CD4-positive, alpha-beta T cell (primary cell): ENCODE measurements at regions not wholly inside any gene's neighbourhood (a gene's known extent, or its start where the extent isn't known, plus 50 kb on each side); places are given as distances from the start of the nearest gene placed in this dataset.
"Not testable (repeated sequence)": the region's sequence is repeated elsewhere in the genome, so short reads cannot be mapped to it uniquely, and the experiment has no call there.

Experiments used
- ATAC-seq: fragments of 200-7000 bp; cut with Tn5 transposase; one replicate; pipeline ENCODE4 v1.10.0; 2022; ENCODE audit warnings: mild to moderate bottlenecking; ENCODE audit not compliant: poor library complexity
- CTCF ChIA-PET: fragments of 350-600 bp; sonication (Branson Sonifier 250); formaldehyde crosslinking; loops from one replicate; lab custom pipeline; 2021; ENCODE audit warnings: antibody characterized with exemption, inconsistent platforms; lab: Charles Lee
- POLR2A ChIA-PET: fragments of 350-600 bp; sonication (Branson Sonifier 250); formaldehyde crosslinking; loops from one replicate; lab custom pipeline; 2021; ENCODE audit warnings: antibody characterized with exemption, inconsistent platforms; lab: Charles Lee
- DNase-seq, 14 experiments: peaks; one replicate each; pipeline ENCODE4 v3.0.0-alpha.2; 2013 to 2020; ENCODE audit warnings: mixed read lengths in 2 of 14
- H3K27ac ChIP-seq, 2 donors: one replicate each; pipeline versions ENCODE4 v1.5.1 to v1.7.0; 2013; ENCODE audit warnings: low read length in 2 of 2, low read depth in 1 of 2, mild to moderate bottlenecking in 1 of 2
- H3K27me3 ChIP-seq, 2 experiments: 1 replicate in 1 of 2; 2 replicates in 1 of 2; pipeline versions ENCODE4 v1.6.1 to v1.7.0; 2013; ENCODE audit warnings: low read length in 2 of 2, control low read depth in 1 of 2, mild to moderate bottlenecking in 1 of 2, moderate library complexity in 1 of 2; ENCODE audit not compliant: insufficient read depth in 2 of 2, control insufficient read depth in 1 of 2
- H3K36me3 ChIP-seq: one replicate; pipeline ENCODE4 v1.6.1; 2013; ENCODE audit warnings: low read length, control low read depth; ENCODE audit not compliant: insufficient read depth
- H3K4me1 ChIP-seq: one replicate; pipeline ENCODE4 v1.6.1; 2013; ENCODE audit warnings: low read length, control low read depth; ENCODE audit not compliant: insufficient read depth
- H3K4me3 ChIP-seq: one replicate; pipeline ENCODE4 v1.5.1; 2013; ENCODE audit warnings: mild to moderate bottlenecking, low read length, moderate library complexity
- H3K9me3 ChIP-seq, 2 experiments: 1 replicate in 1 of 2; 2 replicates in 1 of 2; pipeline versions ENCODE4 v1.6.1 to v1.7.0; 2013; ENCODE audit warnings: low read length in 2 of 2, mild to moderate bottlenecking in 2 of 2, control low read depth in 1 of 2, moderate library complexity in 1 of 2; ENCODE audit not compliant: control insufficient read depth in 1 of 2, insufficient read depth in 1 of 2
- H3K27ac Mint-ChIP-seq: one replicate; pipeline ENCODE4 v1.8.0; 2020; ENCODE audit warnings: mixed read lengths
- H3K27me3 Mint-ChIP-seq: one replicate; pipeline ENCODE4 v1.8.0; 2021; ENCODE audit warnings: mixed read lengths
- H3K36me3 Mint-ChIP-seq: one replicate; pipeline ENCODE4 v1.8.0; 2021; ENCODE audit warnings: low read depth, mixed read lengths
- H3K4me1 Mint-ChIP-seq: one replicate; pipeline ENCODE4 v1.8.0; 2021; ENCODE audit warnings: low read depth, mixed read lengths
- H3K4me3 Mint-ChIP-seq: one replicate; pipeline ENCODE4 v1.8.0; 2020; ENCODE audit warnings: mild to moderate bottlenecking, mixed read lengths
- H3K9me3 Mint-ChIP-seq: one replicate; pipeline ENCODE4 v1.8.0; 2020; ENCODE audit warnings: mixed read lengths
- intact Hi-C, 2 experiments: fragments of 100-400 bp; cut with DNase I in 1 of 2; cut with micrococcal nuclease in 1 of 2; formaldehyde crosslinking; loops; one replicate each; pipeline versions ENCODE4 v1.15.1 to v1.9.0; 2023 to 2025; cut with DNase I, micrococcal nuclease

DNA sequence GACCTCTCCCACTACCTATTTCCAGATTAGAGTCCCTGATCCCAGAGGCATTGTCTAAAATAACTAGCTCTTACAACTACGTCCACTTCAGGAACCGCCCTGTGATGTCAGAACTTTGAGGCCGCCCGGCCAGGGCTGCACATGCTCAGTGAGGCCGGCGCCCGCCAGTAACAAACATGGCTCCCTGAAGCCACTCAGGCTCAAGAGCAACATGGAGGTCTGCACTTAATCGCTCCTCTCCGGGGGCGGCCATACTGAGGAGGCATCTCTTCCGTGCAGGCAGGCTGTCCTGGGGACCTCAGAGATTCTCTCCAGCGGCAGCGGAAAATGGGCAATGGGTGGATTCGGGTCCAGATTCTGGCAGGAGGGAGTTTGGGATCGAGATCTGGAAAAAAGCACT is 385.1 kb downstream of the SPATA31A6 start:
- intact Hi-C loops, H3K9me3 Mint-ChIP-seq, ATAC-seq, H3K27me3 ChIP-seq, H3K4me1 Mint-ChIP-seq, H3K36me3 ChIP-seq, H3K4me3 Mint-ChIP-seq, H3K27ac Mint-ChIP-seq, H3K4me1 ChIP-seq, H3K27me3 Mint-ChIP-seq, POLR2A ChIA-PET, H3K4me3 ChIP-seq, H3K27ac ChIP-seq, CTCF ChIA-PET, H3K9me3 ChIP-seq, H3K36me3 Mint-ChIP-seq: not testable (repeated sequence)
- DNase-seq, result peak in 1 of 14 experiments; percentile 0

DNA sequence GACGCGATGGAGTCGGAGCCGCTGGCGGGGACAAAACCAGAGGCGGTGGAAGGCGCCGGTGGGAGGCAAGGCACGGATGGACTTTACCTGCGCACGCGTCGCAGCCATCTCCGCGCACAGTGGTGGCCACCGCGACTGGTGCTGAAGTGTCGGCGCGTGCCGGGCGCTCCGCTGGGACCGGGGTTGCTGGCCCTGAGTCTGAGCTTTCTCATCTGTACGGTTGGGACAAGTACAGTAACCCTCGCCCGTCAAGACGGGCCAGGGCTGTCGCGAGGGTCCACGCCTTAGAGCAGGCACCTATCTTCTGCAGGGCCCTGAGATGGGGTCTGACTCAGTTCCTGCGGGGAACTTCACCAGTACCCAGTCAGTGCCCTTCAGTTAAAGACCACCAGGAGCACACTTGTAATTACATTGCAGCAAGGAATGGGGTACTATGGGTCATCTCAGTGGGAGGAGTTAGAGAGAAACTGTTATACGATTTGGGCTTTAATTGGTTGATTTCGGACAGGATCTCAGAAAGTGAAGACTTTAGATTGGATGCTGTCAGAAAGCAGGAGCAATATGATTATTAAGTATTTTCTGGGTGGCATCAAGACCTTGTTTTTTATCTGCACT is 385.6 kb downstream of the SPATA31A6 start:
- H3K9me3 ChIP-seq, H3K36me3 Mint-ChIP-seq, H3K4me1 ChIP-seq, POLR2A ChIA-PET, intact Hi-C loops, H3K9me3 Mint-ChIP-seq, H3K4me1 Mint-ChIP-seq, H3K36me3 ChIP-seq, H3K4me3 Mint-ChIP-seq, H3K27me3 ChIP-seq, H3K27ac ChIP-seq, H3K27ac Mint-ChIP-seq, ATAC-seq, CTCF ChIA-PET, H3K27me3 Mint-ChIP-seq: not testable (repeated sequence)
- DNase-seq, result peak in 2 of 14 experiments; percentile 2 to 32
- H3K4me3 ChIP-seq, result peak overlapping the region; percentile 14

DNA sequence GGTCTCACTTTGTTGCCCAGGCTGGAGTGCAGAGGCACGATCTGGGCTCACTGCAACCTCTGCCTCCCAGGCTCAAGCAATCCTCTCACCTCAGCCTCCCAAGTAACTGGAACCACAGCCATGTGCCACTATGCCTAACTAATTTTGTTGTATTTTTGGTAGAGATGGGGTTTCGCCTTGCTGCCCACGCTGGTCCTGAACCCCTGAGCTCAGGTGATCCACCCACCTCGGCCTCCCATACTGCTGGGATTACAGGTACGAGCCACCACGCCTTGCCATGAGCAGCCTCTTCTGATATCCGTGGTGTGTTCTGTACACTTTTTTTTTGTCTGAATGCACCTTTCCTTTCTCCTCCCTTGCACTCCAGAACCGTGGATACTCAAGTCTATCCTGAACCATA is 394.4 kb downstream of the SPATA31A6 start:
- H3K4me3 Mint-ChIP-seq, ATAC-seq, H3K4me3 ChIP-seq, H3K27me3 ChIP-seq, intact Hi-C loops, CTCF ChIA-PET, POLR2A ChIA-PET, H3K9me3 Mint-ChIP-seq, H3K36me3 Mint-ChIP-seq, H3K27ac ChIP-seq, H3K4me1 ChIP-seq, H3K4me1 Mint-ChIP-seq, H3K27me3 Mint-ChIP-seq, H3K9me3 ChIP-seq, DNase-seq, H3K27ac Mint-ChIP-seq, H3K36me3 ChIP-seq: not testable (repeated sequence)
